H1 (cell line): ENCODE measurements at regions not wholly inside any gene's neighbourhood (a gene's known extent, or its start where the extent isn't known, plus 50 kb on each side); places are given as distances from the start of the nearest gene placed in this dataset.

Experiments used
- CTCF ChIP-seq, 3 experiments: IDR thresholded peaks; 1 replicate in 2 of 3; 2 replicates in 1 of 3; pipeline versions ENCODE4 v1.5.1 to v1.6.1; 2011; ENCODE audit warnings: low read length in 3 of 3, mild to moderate bottlenecking in 3 of 3, inconsistent platforms in 2 of 3, low read depth in 1 of 3, moderate library complexity in 1 of 3; ENCODE audit not compliant: insufficient read depth in 1 of 3; ENCODE audit errors: control extremely low read depth in 1 of 3
- JUND ChIP-seq: IDR thresholded peaks from 2 replicates; pipeline ENCODE4 v1.6.1; 2011; ENCODE audit warnings: mild to moderate bottlenecking, improper control_type of control experiment, low read length
- NRF1 ChIP-seq: IDR thresholded peaks from 2 replicates; pipeline ENCODE4 v1.6.1; 2011; ENCODE audit warnings: mild to moderate bottlenecking, low read depth, low read length, improper control_type of control experiment
- POLR2A ChIP-seq, 2 experiments: IDR thresholded peaks; 1 replicate in 1 of 2; 2 replicates in 1 of 2; pipeline ENCODE4 v1.6.1; 2011; ENCODE audit warnings: low read depth in 2 of 2, low read length in 2 of 2, mild to moderate bottlenecking in 2 of 2; ENCODE audit errors: control extremely low read depth in 1 of 2
- POLR2AphosphoS5 ChIP-seq: IDR thresholded peaks from 2 replicates; pipeline ENCODE4 v1.6.1; 2011; ENCODE audit warnings: low read depth, low read length
- RAD21 ChIP-seq, 2 experiments: IDR thresholded peaks in 1 of 2; conservative IDR thresholded peaks in 1 of 2; 2 replicates each; pipeline ENCODE4 v1.6.1; 2011; ENCODE audit warnings: low read depth in 2 of 2, low read length in 2 of 2, improper control_type of control experiment in 1 of 2, inconsistent platforms in 1 of 2, mild to moderate bottlenecking in 1 of 2, moderate library complexity in 1 of 2
- RBBP5 ChIP-seq: IDR thresholded peaks from 2 replicates; pipeline ENCODE4 v1.7.1; 2012; ENCODE audit warnings: low read depth, mild to moderate bottlenecking, inconsistent platforms, low read length, moderate library complexity, borderline replicate concordance

- no peak for TF ChIP-seq JUND
- no peak for TF ChIP-seq NRF1
- no peak for TF ChIP-seq RAD21 (IDR thresholded peaks at IDR 0.05 in 1 of 2, conservative IDR thresholded peaks at IDR 0.05 in 1 of 2; ENCODE audit: low read depth in 2 of 2, low read length in 2 of 2)
- no peak for TF ChIP-seq CTCF (IDR thresholded peaks at IDR 0.05; ENCODE audit: control extremely low read depth in 1 of 3, insufficient read depth in 1 of 3, low read depth in 1 of 3, low read length in 3 of 3)
- no peak for TF ChIP-seq POLR2A (IDR thresholded peaks at IDR 0.05; ENCODE audit: control extremely low read depth in 1 of 2, low read depth in 2 of 2, low read length in 2 of 2)
- no peak for TF ChIP-seq POLR2AphosphoS5
- no peak for TF ChIP-seq RBBP5
Measured at GRCh38 chr16:61465285-61465684, 571.0 kb downstream of the CDH8 start.
